BJ (cell line): ENCODE measurements at regions not wholly inside any gene's neighbourhood (a gene's known extent, or its start where the extent isn't known, plus 50 kb on each side); places are given as distances from the start of the nearest gene placed in this dataset.

ENCODE experiments used
- CTCF ChIA-PET: fragments of 350-600 bp; formaldehyde crosslinking; extraction: SDS; loops from one replicate; lab custom pipeline; 2021; ENCODE audit warnings: antibody characterized with exemption, inconsistent platforms; lab: Yijun Ruan, JAX
- POLR2A ChIA-PET: fragments of 300-600 bp; sonication (Branson Sonifier 250); formaldehyde crosslinking; extraction: SDS; loops from one replicate; lab custom pipeline; 2021; ENCODE audit warnings: antibody characterized with exemption; lab: Charles Lee
- DNase-seq: peaks from one replicate; pipeline ENCODE4 v3.0.0-alpha.2; 2011; ENCODE audit warnings: low read depth
- H3K27me3 ChIP-seq: 2 replicates; pipeline ENCODE4 v1.6.0; 2011; ENCODE audit warnings: low read length; ENCODE audit not compliant: control insufficient read depth, insufficient read depth
- H3K36me3 ChIP-seq: 2 replicates; pipeline ENCODE4 v1.5.1; 2011; ENCODE audit warnings: low read length; ENCODE audit not compliant: control insufficient read depth, insufficient read depth
- H3K4me3 ChIP-seq: 2 replicates; pipeline ENCODE4 v1.5.1; 2011; ENCODE audit warnings: low read depth, mild to moderate bottlenecking, control low read depth, low read length
- TF ChIP-seq, protein P1 (sequence below): IDR thresholded peaks from 2 replicates; pipeline ENCODE4 v1.5.1; 2011; ENCODE audit warnings: low read depth, mild to moderate bottlenecking, control low read depth, inconsistent platforms, low read length, moderate library complexity; ENCODE audit not compliant: insufficient read depth

DNA sequence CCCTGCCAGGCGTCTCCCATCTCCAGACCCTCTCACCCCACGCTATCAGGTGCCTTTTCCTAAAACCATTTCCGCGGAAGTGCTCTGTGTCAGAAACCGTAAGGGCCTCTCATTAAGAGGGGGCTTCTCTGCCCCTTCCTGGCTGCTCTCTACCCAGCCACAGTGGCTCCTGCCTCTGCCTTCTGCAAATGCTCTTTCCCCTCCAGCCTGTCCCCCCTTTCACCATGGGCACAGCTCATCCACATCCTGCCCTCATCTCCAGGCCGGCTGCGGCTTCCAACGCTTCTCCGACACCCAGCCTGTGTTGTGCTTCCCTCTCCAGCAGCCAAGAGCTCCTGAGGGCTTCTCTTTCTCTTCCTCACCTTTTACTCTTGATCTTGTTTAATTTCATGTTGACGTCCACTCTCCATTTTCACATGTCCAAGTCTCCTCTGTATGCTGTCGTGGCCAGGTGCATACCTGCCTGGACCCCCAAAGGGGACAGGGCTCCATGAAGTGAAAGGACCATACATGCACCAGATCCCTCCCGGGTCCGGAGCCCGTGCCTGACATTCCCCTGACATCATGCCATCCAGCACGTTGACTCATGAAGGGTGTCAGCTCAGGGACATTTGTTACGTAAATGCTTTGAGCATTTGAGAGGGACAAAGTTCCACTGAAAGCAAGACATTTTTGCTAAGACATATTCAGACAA, 306.5 kb downstream of the AJAP1 start:
- Histone ChIP-seq H3K36me3 (no peaks in the 10 kb centered on the region), H3K4me3 (no peak overlapping the region), H3K27me3 (no peaks in the 10 kb centered on the region)
- ChIA-PET CTCF (no interaction called here), POLR2A (no interaction called here)
- TF ChIP-seq, protein P1, sequence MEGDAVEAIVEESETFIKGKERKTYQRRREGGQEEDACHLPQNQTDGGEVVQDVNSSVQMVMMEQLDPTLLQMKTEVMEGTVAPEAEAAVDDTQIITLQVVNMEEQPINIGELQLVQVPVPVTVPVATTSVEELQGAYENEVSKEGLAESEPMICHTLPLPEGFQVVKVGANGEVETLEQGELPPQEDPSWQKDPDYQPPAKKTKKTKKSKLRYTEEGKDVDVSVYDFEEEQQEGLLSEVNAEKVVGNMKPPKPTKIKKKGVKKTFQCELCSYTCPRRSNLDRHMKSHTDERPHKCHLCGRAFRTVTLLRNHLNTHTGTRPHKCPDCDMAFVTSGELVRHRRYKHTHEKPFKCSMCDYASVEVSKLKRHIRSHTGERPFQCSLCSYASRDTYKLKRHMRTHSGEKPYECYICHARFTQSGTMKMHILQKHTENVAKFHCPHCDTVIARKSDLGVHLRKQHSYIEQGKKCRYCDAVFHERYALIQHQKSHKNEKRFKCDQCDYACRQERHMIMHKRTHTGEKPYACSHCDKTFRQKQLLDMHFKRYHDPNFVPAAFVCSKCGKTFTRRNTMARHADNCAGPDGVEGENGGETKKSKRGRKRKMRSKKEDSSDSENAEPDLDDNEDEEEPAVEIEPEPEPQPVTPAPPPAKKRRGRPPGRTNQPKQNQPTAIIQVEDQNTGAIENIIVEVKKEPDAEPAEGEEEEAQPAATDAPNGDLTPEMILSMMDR: no peak
- no peak for DNase-seq

DNA sequence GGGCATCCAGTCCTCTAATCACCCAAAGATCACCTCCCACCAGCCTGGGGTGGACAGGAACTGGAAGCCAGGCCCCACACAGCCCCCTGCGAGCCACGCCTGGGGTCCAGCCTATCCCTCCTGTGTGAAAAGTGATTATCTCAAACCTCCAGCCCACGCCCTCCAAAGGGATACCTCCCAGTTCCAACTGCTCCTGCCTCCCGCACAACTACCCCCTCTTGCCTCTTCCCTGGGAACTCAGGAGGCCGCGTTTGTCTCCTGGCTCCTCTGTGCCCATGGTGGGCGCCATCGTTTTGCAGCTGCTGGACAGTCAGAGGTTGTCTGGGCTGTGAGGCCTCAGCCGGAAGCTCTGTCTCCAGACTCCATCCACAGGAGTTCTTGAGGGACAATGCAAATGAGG, 305.9 kb downstream of the AJAP1 start:
- TF ChIP-seq, protein P1: no peak
- no peaks in the 10 kb centered on the region for H3K27me3 ChIP-seq
- no peak for DNase-seq
- ChIA-PET CTCF (no interaction called here), POLR2A (no interaction called here)
- no peaks in the 10 kb centered on the region for H3K36me3 ChIP-seq
- H3K4me3 ChIP-seq: no peak overlapping the region

DNA sequence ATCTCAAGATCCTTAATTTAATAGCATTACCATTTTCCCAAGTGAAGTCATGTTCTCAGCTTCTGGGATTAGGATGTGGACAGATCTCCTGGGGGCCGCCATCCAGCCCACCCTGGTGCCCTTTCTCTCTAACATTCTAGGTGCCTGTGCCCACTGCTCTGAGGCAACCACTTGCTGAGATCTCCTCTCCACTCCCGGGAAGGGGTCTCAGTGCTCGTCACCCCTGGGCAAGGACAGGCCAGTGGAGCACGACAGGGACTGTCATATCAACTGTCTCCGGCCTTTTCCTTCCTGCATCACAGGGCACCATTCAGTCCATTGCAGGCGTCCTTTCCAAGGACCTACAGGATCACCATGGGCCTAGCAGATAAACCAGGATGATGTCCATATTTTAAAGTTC, 304.8 kb downstream of the AJAP1 start:
- Histone ChIP-seq H3K27me3 (no peaks in the 10 kb centered on the region), H3K36me3 (no peaks in the 10 kb centered on the region), H3K4me3 (no peak overlapping the region)
- no peak for DNase-seq
- TF ChIP-seq, protein P1: no peak
- ChIA-PET CTCF (no interaction called here), POLR2A (no interaction called here)

DNA sequence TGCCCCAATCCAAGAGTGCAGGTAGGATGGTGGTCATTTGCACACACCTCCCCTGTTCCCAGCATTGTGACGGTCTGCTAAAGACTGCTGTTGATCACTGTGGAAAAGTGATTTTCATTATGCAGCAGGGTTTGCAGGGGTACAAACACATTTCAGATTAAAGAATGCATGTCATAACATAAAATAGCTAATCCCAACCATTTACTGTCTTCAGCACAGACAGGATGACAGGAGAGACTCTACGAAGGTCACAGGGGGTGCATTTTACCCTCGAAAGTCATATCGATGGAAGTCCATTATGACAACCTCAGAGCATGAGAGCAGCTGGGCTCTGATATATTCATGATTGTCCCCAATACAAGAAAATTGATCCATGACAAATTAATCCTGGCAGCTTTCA, 302.6 kb downstream of the AJAP1 start:
- DNase-seq: no peak
- ChIA-PET POLR2A (no interaction called here), CTCF (no interaction called here)
- Histone ChIP-seq H3K4me3 (no peak overlapping the region), H3K36me3 (no peaks in the 10 kb centered on the region), H3K27me3 (no peaks in the 10 kb centered on the region)
- TF ChIP-seq, protein P1: no peak

DNA sequence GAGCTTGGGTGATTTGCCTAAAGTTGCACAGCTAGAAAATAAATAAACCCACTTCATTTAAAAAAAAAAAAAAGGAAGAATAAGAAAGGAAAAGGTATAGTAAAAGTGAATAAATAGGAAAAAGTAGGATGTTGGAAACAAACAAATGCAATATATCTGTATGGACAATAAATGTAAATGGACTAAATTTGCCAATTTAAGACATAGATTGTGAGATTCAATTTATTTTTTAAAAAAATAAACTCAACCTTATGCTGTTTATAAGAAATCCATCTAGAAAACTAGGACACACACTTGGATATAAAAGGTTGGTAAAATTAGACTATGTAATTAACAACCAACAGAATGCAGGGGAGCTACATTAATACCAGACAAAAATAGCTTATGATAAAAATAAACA, 300.0 kb downstream of the AJAP1 start:
- ChIA-PET POLR2A (no interaction called here), CTCF (no interaction called here)
- TF ChIP-seq, protein P1: no peak
- no peak overlapping the region for H3K4me3 ChIP-seq
- H3K27me3 ChIP-seq: no peaks in the 10 kb centered on the region
- no peaks in the 10 kb centered on the region for H3K36me3 ChIP-seq
- DNase-seq: no peak
